ENCODE measurements at regions not wholly inside any gene's neighbourhood (a gene's known extent, or its start where the extent isn't known, plus 50 kb on each side); places are given as distances from the start of the nearest gene placed in this dataset.

DNA sequence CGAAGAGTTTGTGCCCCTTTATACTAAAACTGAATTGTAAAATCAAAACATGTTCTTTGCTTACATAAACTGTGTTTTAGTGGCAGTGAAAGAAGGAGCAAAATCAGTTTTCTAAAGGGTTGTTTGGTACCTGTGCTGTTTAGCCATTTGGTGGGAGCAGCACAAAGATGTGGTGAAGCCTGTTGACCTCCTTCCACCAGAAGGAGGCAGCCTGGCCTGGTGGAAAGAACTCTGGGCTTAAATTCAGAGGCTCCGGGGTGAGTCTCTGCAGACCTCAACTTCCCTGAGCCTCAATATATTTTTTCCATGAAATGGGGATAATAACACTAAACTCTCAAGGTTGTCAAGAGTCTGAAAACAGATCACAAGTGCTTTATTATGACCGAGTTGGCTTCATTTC lies 502.5 kb downstream of the VRK1 start:
- DNase-seq (ENCODE audit: low read depth): no peak

DNA sequence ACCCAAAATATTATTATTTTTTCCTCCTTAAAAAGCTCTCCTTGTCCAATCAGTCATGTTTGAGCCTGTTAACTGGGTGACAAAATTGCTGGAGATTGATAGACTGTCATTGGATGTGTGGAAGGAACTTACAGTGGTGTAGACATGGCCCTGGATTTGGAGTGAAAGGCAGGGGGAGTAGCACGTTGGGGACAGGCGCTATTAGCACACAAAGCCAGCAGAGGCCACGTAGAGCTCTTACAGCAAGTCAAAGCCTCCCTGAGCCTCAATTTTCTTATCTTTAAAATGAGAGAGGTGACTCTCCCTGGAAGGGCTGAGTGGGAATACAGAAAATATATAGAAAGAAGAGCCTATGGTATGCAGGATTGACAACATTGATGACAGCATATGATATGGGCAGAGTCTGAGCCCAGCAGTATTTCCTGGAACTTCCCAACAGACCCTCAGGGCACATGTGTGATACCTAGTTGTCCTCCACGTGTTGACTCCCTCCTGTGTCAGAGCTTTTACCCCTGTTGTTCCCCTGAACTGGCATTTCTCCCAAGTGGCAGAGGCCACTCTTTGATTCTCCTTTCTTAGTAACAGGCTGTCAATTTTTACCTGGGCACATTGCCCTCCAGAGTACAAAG lies 504.9 kb downstream of the VRK1 start:
- no peak for DNase-seq (ENCODE audit: low read depth)

DNA sequence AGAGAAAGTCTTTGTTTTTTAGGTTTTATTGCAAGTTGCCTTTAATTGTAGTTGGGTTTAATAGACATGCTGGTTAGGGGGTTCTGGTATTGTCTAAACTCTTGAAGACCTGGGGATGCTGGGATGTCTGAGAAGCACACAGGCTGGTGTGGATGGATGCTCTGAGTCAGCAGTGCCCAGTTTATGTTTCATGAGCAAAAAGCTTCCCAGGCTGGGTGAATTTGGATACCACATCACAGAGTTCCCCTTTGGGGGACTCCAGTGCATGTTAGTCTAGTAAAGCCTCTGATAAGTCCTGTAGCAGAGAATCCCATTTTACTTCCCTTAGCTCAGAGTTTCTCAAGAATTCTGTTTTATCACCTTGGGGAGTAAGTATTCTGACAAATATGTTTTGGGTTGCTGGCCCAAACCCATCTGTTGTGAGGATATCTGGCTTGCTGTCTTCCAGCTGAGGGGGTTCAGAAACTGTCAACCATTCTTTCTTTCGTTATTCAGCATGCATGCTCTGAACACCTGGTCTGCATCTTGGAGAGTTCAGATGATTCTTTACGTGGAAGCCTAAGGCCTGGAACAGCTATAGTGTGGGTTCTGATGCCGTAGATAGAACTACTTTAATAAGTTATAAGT lies 509.1 kb downstream of the VRK1 start:
- no peak for DNase-seq (ENCODE audit: low read depth)

DNA sequence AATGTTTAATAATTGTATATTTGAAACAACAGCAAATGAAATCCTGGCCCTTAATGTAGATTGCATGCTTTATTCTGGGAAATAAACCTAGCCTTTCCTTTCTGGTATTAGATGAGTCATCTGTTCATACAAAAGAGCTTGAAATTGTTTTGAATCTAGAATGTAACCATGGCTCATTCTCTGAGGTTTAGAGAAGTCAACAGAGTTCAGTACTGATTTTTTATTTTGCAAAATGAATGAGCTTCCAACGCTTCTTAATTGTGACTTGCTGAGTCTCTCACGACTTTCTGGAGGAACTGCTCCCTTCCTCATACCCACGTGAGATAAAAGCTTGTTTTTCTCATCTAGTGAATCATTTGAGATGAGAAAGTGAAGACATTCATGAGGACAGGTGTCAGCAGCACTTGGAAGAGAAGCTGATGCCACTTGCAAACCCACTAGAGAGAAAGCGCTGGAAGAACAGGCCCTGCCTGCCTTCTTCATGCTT lies 509.6 kb downstream of the VRK1 start:
- DNase-seq (ENCODE audit: low read depth): no peak

DNA sequence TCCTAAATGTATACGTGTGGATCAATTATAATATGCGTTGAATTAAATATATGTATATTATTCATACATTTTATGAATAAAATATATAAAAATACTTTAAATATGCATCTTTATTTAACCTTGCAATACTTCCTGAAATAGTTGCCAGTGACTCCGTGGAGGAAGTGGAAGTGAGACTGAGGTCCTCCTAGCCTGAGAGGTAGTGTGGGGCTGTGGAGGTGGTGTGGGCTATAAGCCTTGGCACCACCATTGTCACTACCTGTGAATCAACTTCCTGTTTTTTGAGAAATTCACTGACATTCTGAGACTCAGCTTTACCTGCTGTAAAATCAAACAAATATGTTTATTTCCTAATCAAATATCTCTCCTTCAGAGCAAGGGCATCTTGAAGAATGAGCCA lies 514.2 kb downstream of the VRK1 start:
- no peak for DNase-seq (ENCODE audit: low read depth)

DNA sequence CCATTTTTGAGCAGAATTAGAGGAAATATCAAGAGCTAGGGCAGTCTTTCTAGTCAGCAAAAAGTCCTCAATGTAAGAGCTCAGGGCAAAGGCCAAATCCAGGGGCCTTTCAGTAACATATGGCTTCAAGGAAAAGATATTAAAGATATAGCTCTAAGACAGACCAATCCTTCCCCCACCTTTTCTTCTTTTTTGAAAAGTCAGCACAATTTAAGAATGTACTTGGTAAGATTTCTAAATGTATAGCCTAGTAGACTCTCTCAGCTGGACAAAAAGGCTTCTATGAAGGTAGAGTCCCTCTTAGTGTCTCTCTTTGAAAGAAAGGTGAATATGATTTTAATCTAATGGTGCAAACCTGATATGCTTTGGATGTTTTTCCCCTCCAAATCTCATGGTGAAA lies 515.7 kb downstream of the VRK1 start:
- no peak for DNase-seq (ENCODE audit: low read depth)

DNA sequence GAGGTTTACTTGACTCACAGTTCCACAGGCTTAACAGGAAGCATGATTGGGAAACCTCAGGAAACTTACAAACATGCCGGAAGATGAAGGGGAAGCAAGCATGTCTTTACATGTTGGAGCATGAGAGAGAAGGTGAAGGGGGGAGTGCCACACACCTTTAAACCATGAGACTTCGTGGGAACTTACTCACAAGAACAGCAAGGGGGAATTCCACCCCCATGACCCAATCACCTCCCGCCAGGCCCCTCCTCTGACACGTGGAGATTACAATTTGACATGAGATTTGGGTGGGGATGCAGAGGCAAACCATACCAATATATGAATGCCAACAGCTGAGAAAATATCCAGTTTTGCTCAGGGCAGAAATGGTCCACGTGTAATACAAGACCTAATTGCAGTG lies 518.6 kb downstream of the VRK1 start:
- no peak for DNase-seq (ENCODE audit: low read depth)

DNA sequence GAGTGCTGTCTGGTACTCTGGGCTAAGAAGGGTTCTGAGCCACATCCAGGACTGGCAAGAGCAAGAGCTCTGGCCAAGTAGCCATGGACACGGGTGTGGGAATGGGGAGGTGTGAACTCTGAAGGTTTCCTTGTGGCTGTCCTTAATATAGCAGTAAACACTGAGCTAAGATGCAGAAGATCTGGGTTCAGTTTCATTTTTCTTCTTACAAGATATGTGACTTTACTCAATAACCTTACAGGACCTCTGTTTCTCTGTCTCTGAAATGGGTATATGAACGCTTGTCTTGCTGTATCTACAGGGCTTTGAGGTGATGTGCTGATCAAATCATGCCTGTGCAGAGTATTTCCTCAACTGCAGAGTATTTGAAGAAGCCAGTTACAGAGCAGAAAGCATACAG lies 521.2 kb downstream of the VRK1 start:
- DNase-seq (ENCODE audit: low read depth): no peak

DNA sequence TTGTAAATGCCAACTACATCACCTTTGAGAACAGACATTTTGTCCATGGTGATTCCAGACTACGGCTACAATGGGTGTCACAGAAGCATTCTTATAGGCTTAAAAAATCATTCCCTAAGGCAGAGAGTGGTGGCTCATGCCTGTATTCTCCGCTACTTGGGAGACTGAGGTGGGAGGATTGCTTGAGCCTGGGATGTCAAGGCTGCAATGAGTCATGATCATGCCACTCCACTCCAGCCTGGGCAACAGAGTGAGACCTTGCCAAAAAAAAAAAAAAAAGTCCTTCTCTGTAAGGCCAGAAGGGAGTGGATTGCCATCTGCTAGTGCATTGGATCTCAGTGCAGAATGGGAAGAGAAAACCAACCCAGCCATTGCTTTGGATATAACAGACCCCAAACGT lies 522.5 kb downstream of the VRK1 start:
- no peak for DNase-seq (ENCODE audit: low read depth)

DNA sequence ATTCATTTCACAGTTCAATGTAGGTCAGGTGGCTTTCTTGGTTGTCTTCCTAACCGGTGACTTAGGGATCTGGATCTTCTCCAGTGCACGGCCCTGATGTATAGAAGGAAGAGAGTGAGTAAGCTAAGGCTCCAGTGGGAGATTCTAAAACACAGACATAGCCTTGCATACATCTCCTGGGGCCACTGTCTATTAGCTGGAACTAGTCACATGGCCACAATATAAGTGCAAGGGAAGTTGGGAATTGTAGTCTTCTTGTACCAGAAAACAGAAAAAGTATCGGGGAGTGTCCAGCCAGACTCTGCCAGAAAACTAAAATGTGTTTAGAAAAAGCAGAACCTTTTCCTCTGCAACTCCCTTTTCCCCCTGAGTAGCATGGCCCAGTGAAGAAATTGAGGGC lies 531.6 kb downstream of the VRK1 start:
- DNase-seq (ENCODE audit: low read depth): no peak

DNA sequence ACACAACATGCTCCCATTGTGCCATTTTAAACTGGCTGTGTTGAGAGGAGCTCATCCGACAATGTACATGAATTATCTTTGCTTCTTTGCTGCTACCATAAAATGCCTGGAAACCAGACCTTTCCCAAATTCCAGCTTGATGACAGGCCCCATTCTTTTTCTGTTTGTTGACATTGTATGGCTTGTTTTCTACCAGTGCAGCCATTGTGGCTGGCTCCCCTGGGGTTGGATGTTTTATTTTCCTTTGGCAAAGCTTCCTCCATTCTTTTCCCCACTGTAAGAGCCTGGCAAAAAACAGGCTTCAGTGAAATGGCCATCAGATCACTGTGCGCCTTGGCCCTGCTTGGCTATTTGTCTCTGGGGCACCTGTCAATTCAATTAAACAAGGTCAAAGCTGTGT lies 532.5 kb downstream of the VRK1 start:
- no peak for DNase-seq (ENCODE audit: low read depth)

DNA sequence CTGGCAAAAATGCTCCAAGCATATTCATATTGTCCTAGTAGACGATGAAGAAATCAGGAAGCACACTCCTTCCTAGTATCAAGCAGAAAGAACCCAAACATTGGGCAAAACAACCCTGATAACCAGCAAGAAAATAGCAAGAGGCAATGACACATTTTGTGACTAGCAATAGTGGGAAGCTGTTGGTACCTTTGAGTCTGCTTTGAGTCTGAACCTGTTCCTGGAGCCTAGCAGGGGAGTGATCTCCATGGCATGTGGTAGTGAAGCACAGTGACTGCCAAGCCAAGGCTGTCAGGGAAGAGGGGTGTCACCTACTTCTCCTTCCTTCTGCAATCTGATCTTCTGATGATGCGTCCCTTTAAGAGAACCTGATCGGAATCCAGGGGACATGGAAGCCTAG lies 533.9 kb downstream of the VRK1 start:
- DNase-seq (ENCODE audit: low read depth): no peak

DNA sequence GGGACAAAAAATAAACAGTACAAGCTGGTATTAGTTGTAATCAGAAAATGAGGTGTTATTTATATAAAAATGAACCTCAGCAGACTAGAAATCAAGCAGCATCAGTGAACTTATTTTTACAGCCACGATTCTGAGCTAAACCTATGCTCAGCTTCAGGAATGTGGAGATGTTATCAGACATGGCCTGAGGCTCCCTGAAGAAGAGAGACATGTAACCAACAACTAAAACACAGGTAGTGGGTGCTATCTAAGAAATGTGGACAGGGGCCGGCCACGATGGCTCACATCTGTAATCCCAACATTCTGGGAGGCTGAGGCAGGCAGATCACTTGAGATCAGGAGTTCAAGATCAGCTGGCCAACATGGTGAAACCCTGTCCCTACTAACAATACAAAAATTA lies 534.3 kb downstream of the VRK1 start:
- no peak for DNase-seq (ENCODE audit: low read depth)

DNA sequence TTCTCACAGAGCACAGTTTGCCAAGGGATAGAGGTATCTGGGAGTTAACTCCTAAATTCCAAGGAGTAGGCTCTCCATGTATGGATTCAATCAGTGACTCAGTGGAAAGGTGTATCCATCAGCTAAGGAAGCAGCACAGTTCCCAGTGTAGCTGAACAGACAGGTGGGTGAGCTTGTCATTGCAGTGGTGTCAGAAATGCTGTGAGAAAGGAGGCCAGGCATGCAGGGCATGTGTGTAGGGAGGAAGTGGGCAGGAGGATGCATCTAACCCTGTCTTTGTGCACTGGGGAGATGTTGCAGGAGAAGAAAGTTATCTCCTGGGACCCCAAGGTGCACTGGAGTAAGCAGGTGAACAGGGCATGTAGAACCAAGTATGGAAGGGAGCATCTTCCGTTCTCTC lies 539.0 kb downstream of the VRK1 start:
- no peak for DNase-seq (ENCODE audit: low read depth)

DNA sequence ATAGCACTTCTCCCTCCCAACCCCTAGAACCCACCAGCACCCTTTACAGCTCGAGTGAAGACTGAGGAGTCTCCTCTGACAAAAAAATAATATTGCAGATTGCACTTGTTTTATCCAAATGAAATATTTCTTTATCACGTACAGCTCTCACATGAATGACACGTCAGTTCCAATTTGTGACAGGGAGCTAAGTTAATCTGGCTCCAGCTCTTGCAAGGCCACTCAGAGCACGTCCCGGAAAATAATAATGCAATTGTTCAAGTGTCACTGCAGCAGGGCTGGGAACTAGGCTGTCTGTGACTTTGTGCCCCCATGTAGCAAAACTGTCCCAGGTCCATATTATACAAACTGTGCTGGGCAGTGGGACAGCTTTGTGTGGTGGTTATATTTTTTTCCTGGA lies 539.6 kb downstream of the VRK1 start:
- DNase-seq (ENCODE audit: low read depth): no peak

DNA sequence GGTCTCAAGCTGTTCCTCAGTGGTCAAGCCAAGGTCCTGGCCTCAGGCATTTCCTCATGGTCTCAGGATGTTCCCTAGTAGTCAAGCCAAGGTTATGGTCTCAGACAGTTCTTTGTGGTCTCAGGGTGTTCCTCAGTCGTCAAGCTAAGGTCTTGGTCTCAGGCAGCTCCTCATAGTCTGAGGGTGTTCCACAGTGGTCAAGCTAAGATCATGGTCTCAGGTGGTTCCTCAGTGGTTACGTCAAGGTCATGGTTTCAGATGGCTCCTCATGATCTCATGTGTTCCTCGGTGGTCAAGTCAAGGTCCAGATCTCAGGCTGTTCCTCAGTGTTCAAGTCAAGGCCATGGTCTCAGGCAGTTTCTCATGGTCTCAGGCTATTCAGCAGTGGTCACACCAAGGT lies 540.1 kb downstream of the VRK1 start:
- no peak for DNase-seq (ENCODE audit: low read depth)

DNA sequence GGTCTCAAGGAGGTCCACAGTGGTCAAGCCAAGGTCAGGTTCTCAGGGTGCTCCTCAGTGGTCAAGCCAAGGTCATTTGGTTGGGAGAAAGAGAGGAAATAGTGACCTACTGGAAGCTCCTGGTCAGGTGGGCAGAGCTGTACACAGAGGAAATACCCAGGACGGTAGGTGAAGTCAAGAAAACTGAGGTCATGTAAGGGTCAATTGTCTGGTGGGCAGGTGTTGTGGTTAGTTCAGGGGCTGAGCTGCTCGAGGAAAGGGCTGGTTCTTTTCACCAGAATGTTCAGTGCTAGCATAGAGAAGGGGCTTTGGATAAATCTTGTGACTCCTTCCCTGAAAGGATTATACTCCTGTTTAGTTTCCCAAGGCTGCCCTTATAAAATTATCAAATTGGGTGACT lies 540.5 kb downstream of the VRK1 start:
- no peak for DNase-seq (ENCODE audit: low read depth)

DNA sequence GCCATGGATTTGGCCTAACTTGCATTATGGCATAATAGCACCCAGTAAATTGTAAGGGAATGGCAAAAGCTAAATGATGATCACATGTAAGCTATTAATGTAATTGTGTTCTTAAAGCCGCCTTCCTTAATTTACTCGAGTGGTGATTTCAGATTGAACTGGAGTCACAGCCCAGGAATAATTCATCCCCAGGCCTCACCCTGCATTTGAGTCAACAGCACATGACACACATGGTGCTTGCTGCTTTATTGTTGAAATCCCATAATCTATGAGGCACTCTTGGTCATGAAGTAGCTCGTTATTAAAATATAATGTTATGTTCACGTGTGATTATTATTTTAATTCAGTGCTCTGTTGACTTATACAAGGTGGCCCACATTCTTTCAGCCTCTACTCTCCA lies 547.5 kb downstream of the VRK1 start:
- DNase-seq (ENCODE audit: low read depth): no peak

DNA sequence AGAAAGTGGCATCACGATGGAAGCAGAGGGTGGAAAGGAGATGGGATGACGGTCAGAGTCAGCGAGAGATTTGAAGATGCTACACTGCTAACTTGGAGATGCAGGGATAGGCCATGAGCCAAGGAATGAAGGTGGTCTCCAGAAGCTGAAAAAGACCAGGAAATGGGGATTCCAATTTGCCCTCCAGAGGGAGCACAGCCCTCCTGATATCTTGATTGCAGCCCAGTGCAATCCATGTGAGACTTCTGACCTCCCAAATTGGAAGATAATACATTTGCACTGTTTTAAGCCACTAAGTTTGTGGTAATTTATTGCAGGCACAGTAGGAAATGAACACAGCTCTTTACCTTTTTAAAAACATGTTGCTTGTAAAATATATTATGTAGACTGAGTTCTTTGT lies 549.5 kb downstream of the VRK1 start:
- DNase-seq (ENCODE audit: low read depth): no peak

DNA sequence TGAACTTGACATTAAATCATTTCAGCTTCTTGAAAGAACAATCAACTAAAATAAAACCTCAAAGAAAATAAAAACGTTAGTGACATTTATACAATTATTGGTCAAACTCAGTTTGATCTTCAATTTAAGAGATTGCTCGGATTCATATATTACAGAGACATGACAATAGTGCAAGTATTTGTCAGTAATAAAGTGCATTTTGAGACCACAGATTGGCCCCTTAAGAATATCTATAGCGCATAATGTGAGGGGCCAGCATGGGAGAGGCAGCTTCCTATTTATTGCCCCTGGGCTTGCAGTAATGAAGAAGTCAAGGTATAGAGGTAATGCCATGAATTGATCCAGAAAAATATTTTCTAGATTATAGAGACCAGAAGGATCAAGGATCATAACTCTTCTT lies 552.3 kb downstream of the VRK1 start:
- DNase-seq (ENCODE audit: low read depth): no peak

DNA sequence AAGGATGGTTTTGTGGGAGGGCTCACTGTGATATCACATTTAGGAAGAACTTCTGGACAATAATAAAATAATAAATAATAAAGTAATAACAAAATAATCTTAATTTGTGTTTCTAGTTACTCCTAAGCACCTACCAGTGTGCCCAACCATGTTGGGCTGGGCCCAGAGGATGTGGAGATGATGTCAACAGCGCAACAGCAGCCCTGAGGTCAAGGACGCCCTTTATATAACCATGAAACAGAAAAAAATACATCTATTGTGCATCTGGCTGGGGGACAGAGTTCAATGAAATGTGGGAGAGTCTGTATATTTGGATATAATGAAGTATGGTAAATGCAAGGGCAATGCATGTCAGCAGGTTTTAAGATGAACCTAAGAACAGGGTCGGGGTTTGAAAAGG lies 552.8 kb downstream of the VRK1 start:
- no peak for DNase-seq (ENCODE audit: low read depth)

DNA sequence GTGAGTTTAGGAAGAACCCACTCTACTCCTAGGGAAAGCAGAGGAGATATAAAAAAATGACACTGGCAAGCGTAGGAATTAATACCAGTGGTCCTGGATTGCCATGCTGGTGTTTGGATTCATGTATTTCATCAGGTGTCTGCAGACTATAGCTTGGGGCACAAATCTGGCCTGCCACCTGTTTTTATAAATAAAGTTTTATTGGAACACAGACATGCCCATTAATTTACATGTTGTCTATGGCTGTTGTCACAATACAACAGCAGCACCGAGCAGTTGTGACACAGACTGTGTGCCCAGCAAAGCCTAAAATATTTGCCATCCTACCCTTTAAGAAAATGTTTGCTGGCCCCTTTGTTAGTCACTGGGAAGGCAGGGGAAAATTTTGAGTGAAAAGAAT lies 553.2 kb downstream of the VRK1 start:
- no peak for DNase-seq (ENCODE audit: low read depth)

DNA sequence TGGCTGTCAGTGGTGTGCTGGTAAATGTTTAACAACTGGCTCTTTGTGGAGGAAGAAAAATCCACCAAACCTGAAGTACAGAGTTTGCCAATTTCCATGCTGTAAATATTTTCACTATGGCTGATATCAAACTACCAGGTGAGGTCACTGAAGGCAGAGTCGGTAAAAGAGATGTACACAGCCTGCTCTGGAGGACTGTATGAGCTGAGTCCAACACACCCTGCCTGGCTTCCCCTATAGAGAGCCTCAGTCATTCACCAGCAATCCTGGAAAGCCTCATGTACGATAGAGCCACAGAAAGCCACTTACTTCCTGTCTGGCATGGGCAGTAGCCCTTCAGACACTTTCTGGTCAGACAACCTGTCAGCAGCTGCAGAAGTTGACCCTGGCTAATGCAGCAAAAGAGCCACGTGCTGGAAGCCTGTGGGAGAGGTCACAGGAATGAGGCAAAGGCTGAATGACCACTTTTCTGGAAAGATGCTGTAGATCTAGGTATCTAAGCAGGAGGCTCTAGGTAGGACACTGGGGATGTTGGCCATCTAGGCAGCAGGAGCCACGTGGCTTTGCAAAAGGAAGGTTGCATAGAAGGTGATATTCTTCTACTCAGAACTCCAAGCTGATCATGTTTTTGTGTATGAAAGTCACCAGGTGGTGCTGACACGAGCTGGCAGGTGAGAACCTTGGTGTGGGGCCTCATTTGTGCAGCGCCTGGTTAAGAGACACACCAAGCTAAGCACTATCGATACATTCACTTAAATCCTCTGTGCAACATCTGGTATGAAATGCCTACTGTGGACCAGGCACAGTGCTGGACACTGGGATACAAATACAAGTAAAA lies 553.9 kb downstream of the VRK1 start:
- no peak for DNase-seq (ENCODE audit: low read depth)

Measured in HS-5 (cell line).